GM21360 (cell line): ENCODE measurements at regions not wholly inside any gene's neighbourhood (a gene's known extent, or its start where the extent isn't known, plus 50 kb on each side); places are given as distances from the start of the nearest gene placed in this dataset.
"Not testable (repeated sequence)": the region's sequence is repeated elsewhere in the genome, so short reads cannot be mapped to it uniquely, and the experiment has no call there.

Experiments used
- ATAC-seq: cut with Tn5 transposase; IDR thresholded peaks from one replicate; pipeline ENCODE4 v1.9.1; 2021; ENCODE audit warnings: mild to moderate bottlenecking, moderate library complexity; ENCODE audit not compliant: unreplicated experiment

GRCh38 chr3:72052841-72053409 lies 268.0 kb upstream of the PROK2 start:
- no peak for ATAC-seq

- no peak for ATAC-seq
Observed at GRCh38 chr3:72050771-72051170, 265.8 kb upstream of the PROK2 start.

GRCh38 chr3:72050048-72050632 lies 265.2 kb upstream of the PROK2 start:
- no peak for ATAC-seq

GRCh38 chr3:72049300-72049699 lies 264.4 kb upstream of the PROK2 start:
- ATAC-seq: no peak

GRCh38 chr3:72048873-72049272 lies 263.9 kb upstream of the PROK2 start:
- no peak for ATAC-seq

- ATAC-seq: no peak
Observed at GRCh38 chr3:72047221-72047871, 262.4 kb upstream of the PROK2 start.

- no peak for ATAC-seq
Observed at GRCh38 chr3:72044231-72044855, 259.4 kb upstream of the PROK2 start.

GRCh38 chr3:72043204-72044133 lies 258.5 kb upstream of the PROK2 start:
- peak; percentile 59 for ATAC-seq

- no peak for ATAC-seq
Observed at GRCh38 chr3:72042397-72043203, 257.7 kb upstream of the PROK2 start.

GRCh38 chr3:72041511-72041910 lies 256.6 kb upstream of the PROK2 start:
- no peak for ATAC-seq

- no peak for ATAC-seq
Observed at GRCh38 chr3:72041076-72041475, 256.1 kb upstream of the PROK2 start.

GRCh38 chr3:72039677-72040076 lies 254.7 kb upstream of the PROK2 start:
- no peak for ATAC-seq

GRCh38 chr3:72036899-72037298 lies 252.0 kb upstream of the PROK2 start:
- no peak for ATAC-seq

GRCh38 chr3:72035606-72036005 lies 250.7 kb upstream of the PROK2 start:
- ATAC-seq: no peak

GRCh38 chr3:72034986-72035385 lies 250.0 kb upstream of the PROK2 start:
- ATAC-seq: no peak

- ATAC-seq: no peak
Observed at GRCh38 chr3:72033666-72034428, 248.9 kb upstream of the PROK2 start.

GRCh38 chr3:72032441-72033135 lies 247.6 kb upstream of the PROK2 start:
- no peak for ATAC-seq

GRCh38 chr3:72031581-72031980 lies 246.6 kb upstream of the PROK2 start:
- ATAC-seq: no peak

- not testable (repeated sequence) for ATAC-seq
Observed at GRCh38 chr3:72030296-72030695, 245.3 kb upstream of the PROK2 start.
